CD4-positive, alpha-beta T cell treated with Interleukin-17A for 4 hours (primary cell): ENCODE measurements at regions not wholly inside any gene's neighbourhood (a gene's known extent, or its start where the extent isn't known, plus 50 kb on each side); places are given as distances from the start of the nearest gene placed in this dataset.

Experiments used
- DNase-seq: peaks from one replicate; pipeline ENCODE4 v3.0.0-alpha.2; 2020; ENCODE audit warnings: mixed read lengths

DNA sequence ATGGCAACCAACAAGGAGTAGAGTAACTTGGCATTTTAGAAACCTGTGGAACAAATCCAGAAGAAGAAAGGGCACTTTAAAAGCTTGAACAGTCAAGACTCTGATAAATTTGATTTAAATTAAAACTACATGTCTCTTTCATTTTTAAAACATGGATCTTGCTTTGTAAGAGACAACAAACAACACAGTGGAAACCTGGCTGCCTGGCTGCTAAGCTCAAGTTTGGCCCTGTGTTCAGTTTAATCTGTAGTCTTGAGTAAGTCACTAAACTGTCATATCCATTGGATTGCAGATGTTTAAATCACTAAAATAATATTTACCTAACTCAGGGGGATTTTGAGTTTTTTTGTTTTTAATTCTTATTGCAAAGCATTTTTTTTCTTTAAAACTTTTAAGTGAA, 374.9 kb upstream of the SEMA3D start:
- no peak for DNase-seq

DNA sequence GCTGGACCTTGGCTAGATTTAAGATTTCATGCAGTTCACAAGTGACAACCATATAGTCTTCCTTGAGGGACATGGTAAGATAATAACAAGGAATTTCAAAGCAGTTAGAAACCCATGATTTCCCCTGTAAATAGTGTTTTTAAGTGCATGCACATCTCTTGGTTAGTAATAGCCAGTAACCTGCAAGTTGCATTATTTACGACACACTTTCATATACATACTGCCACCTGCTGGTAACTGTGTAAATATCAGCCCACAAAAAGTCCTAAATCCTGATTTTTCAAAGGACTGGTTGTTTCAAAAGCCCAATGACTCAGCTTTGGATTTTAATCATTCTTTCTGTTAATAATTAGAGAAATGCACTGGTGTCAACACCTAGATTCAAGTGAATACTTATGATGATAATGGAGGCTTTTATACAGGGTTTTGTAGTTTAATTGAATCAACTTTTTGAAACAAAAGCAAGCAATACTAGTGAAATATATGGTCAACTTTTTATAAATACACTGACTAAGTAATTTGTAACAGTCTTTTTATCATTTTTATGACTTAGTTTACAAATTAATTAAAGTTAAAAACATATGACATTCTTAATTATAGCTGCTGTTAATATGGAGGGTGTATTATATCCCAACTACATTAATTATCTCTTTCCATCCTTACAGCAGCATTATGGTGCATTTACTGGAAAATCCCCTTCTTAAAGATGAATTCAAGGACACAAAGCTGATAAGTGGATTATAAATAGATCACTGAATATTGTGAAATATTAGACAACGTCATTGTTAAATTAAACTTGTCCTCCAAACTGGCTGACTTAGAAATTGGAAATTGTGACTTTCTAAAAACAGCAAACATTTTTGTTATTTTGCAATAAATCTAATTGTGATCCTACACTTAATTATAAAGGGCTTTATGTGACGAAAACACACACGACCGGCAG, 367.7 kb upstream of the SEMA3D start:
- DNase-seq: no peak

DNA sequence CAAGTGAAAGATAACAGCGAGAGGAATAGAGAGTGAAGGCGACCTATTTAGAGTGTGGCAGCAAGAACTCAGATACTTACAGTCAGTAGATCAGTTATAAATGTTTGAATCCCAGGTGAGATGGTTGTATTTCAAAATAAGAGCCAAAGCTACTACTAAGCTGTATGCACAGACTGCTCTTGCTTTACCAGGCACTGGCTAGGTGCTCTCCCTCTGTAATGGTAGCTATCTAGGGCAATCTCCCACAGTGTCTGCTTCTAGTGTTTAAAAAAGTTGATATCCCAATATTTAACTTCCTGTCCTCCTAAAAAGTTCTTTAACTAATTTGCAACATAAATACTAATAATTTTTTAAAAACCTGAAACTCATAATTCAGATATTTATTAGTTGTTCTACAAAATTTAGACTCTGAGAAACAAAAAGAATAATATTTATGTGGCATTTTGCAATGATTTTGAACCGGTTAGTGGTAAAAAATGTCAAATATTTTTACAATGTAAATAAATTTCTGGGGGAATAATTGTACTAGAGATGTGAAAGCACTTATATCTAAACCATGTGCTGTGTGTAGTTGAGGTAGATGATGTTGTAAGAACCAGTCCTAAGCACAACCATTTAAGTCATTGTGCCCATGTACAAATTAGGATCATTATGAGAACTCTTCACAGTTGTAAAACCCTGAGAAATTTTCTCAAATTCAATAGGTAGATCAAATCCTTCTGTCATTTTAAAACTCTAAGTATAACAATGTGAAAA, 349.3 kb upstream of the SEMA3D start:
- DNase-seq: no peak

DNA sequence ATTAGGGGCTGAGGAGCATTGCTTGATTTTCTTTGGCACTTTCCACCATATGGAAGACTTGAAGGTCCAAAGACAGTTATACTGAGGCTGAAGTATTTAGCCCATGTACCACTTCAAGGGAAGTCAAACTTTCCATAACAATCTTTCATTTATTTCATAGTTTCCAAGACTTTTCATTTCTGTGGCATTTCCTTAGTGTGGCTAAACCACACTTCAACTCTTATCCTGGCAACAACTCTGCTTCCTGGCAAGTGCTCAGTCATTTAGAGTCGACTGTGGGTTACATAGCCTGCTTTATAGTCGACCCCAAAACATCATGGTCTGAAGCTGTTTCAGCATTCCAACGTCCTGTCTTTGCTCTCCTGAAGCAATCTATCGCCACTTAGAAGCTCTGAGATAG, 343.0 kb upstream of the SEMA3D start:
- no peak for DNase-seq

DNA sequence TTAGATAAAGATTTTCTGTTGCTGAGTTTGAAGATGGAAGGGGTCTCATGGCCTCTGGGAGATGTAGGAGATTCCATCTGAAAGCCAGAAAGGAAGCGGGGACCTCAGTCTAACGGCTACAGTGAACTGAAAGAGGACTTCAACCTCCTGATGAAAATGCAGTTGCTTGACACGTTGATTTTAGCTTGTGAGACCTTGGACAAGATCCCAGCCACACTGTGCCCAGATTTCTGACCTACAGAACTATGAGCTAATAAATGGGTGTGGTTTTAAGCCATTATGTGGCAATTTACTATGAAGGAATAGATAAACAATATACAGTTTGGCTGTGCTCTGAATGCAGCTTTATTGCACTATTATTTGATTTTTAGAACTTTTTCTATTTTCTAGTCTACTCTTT, 342.3 kb upstream of the SEMA3D start:
- DNase-seq: no peak

DNA sequence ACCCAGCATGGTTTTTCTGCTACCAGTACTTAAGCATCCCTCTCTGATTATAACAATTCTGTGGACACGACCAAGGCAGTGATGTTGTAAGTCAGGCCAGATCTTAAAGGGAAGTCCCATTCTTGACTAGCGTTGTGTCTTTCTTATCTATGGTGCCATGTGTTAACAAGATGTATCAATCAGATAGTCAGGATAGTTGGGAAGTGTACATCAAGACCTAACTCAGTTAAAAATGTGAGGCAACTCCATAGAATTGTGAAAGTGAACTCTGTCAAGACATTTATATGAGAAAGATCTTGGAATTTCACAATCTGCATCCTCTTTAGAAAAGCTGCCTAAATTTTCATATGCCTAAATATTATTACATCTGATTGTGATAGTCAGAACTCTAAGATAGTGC, 341.7 kb upstream of the SEMA3D start:
- no peak for DNase-seq

DNA sequence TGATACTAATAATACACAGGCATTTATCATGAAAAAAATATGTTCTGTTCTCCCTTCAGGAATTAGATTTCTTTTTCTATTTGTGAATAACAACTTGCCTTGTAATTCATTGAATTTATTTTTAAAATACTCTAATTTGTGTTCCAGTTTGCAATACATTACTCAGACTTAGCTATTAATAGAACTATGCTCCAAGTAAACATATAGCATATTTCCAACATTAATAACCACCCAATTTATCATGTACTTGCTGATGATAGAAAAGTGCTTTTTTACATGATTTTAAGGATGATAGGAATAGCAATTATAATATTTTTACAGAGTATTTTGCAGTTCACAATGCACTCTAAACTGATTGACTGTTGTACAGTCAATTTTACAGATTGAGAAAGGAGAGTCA, 338.8 kb upstream of the SEMA3D start:
- no peak for DNase-seq

DNA sequence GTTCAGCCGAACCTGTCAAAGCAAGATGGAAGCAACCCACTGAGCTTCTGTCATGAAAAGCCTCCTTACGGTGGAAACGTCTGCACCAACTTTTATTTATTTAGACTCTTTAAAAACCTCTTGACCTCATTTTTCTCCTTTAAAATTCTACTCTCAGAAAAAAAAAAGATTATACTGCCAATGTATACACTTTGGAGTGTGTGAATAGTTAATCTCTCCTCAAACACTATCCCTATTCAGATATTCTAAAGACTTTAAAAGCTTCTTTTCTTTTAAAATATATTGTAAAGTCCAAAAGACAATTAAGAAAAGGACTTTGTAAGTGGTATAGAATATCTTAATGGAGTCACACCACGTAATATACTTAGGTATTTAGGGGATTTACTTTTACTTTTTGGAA, 335.2 kb upstream of the SEMA3D start:
- no peak for DNase-seq

DNA sequence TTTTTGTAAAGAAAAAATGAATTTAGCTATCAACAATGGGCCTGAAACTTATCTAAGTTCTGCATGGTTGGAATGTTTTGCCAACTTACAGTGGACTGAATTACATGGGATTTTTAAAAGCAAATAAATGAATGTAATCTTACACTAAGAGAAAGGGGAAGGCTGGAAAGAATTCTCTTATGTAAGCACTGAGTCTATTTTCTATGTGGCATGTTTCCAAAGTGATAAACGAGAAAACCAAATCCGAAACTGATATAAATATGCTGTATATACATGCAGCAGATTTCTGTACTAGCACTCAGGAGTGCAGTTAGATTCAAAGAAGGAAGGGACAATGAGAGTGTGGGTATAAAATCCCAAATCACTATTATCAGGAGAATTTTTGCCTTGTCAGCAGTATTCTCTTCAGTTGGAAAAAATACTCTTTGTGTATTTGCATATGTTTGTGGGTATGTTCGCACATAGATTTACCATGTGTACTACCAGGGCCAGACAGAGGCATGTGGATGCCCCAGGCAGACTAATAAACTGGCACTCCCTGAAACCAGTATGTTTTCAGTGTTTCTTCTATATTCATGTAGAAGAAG, 334.3 kb upstream of the SEMA3D start:
- DNase-seq: no peak

DNA sequence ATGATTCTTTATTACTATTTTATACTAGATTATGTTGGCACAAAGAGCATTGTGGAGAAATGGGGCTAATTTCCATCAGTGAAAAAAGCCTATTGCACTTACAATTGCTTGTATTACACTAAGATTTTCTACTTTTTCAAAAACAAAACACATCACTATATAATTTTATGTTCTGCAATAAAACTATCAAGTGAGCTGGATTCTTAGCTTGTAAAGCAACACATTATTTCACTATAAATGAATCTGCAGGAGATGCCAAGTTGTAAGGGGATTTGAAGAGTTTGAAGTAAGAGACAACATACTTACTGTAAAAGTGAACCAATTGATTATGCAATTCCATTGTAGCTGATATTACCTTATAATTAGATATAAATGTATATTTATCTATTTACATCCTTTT, 333.3 kb upstream of the SEMA3D start:
- no peak for DNase-seq

DNA sequence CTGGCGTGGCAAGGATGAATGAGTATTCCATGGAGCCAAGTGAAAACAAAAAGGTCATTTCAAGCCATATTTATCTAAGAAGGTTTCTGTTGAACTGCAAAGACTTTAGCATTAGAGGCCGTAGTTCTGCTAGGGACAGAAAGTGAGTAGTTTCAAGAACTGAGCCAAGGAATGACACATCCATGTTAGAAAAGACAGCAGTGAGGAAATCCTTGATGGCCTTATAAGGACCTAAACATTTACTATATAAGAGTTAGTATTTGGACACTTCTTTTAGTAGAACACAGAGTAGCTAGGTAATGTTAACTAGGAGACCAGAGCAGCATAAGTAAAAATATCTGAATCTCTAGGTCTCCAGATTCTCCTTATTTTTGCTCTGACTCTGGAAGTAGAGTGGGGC, 329.8 kb upstream of the SEMA3D start:
- no peak for DNase-seq

DNA sequence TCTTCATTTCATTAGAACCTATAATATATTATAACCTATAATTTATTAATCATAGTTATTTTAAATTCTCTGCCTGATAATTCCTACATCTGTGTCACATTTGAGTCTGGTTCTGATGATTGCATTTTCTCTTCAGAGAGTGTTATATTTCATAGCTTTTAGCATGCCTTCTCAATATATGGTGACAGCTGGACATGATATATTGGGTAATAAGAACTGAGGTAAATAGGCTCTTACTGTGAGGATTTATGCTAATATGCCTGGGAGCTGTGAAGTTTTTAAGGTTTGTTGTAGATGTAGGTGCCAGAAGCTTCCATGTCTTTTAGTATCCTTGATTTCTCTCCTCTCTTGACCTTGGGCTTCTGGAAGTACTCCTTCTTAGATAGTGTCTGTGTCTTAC, 325.9 kb upstream of the SEMA3D start:
- no peak for DNase-seq

DNA sequence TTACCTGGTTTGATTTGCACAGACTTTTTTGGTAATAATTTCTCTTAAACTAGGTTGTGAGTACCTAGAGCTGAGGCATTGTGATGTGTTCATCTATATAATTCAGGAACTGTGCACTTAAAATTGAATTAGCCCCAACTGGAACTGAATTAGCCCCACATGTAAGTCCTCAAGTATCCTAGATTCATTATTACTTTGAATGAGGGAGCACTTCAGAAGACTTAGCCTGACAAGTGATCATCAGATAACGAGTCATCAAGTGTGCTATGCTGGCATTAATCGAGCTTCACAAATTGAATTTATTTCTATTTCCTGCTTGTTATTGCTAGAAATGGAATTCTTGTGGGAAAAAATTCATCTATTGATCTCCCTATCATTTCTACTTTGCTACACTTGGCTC, 323.4 kb upstream of the SEMA3D start:
- DNase-seq: no peak

DNA sequence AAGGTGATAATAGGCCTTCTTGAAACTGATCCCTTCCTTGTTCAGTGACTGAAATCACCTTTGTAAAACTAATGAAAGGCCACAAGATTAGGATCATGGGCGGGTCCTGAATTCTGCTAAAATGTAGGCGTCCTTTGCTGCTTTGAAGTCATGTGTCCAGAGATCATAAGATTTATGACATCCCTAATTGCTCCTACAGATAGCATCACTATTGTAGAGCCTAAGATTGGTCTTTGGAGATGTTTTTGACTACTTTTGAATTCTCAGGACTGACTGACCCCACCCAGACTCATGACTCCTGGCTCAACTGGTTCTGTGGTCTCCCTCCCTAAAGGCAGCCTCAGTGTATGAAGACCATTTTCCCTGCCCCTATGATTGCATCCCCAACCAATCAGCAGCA, 322.6 kb upstream of the SEMA3D start:
- no peak for DNase-seq

DNA sequence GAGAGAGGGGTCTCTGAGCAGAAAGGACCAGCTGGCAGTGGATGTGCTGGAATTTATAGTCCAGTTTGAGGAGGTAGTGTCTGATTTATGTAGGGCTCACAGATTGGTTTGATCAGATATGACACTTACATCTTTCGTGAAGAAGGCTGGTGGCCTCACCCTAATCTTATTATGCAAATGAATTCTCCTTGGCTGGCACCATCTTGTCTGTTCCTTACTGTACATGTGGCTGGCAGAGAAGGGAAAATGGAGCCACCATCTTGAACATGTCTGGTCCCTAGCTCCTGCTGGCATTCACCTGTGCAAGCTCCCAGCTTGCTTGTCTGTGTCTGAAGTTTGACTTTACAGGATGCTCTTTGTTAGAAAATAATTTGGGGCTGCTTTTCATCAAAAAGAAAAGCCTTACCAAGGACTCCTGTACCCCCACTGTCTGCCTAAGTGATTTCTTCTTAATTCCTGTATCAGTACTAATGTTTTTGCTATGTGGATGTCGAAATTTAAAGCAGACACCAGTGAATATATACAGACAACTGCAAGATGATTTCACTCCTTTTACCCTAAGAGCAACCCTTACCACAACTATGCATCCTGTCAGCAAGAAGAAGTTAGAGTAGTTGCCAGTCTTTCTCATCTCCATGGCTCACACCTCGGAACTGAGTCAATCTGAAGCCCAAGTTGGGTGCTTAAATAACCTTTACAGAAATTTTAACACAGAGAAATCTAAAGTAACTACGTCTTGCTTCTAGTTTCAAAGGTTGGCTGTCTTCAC, 322.0 kb upstream of the SEMA3D start:
- DNase-seq: no peak

DNA sequence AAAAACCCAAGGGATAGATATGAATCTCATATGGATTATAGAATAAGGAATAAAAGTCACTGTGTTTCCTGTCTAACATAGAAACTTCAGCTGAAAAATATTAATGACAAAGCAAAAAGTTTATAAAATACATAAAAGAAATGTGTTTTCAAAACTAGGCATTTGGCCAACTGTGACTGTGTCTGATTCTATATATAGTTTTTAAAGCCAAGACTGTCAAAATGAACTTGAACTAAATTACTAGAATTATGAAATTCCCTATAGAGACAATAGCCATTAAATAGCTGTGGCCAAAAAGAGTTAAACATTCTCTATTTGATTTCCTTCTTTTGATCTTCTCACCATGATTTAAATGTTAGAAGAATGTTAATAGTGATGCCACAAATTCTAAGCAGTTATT, 311.2 kb upstream of the SEMA3D start:
- no peak for DNase-seq

DNA sequence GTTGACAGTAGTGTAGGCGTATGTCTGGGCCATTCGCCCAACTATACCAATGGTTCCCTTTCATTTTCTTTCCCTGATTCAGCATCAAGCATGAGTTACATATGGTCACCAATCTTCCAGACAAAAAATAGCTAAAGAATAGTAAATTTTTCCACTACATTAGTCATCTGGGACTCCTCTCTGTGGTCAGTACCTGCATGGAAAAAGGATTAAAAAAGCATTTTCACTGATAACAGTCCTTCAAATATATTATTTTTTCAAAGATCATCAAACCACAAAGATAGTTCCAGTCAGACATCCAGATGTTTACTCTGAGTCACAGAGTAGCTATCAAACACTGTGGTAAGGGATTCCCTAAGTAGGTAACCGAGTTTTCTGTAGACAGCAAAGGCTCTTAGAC, 302.6 kb upstream of the SEMA3D start:
- DNase-seq: no peak

DNA sequence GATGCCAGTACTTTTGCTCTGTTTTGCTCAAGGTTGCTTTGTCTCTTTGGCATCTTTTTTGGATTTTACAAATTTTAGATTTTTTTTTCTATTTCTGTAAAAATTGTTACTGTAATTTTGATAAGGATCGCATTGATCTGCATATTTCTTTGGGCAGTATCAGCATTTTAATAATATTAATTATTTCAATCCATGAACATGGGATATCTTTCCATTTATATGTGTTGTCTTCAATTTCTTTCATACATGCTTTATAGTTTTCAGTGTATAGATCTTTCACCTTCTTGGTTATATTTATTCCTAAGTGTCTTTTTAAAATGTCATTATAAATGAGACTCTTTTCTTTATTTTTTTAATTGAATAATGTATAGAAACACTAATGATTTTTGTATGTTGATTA, 301.6 kb upstream of the SEMA3D start:
- DNase-seq: no peak

DNA sequence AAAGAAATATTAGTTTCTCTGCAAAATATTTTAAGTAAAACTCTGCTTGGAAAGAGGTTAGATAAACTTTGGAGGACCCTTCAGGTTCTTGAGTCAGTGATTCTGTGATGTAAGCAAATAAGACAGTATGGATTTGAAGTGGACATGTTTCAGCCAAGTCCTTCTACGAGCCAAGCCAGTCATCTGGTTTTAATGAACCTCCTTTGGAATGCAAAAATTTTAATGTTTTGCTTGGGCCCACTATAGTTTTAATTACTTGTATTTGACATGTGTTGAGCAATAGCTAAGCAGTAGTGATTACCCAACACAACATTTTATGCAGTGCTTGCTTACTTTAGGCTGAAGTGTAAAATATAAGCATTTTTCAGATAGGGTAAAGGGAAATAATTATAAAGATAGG, 296.3 kb upstream of the SEMA3D start:
- no peak for DNase-seq

DNA sequence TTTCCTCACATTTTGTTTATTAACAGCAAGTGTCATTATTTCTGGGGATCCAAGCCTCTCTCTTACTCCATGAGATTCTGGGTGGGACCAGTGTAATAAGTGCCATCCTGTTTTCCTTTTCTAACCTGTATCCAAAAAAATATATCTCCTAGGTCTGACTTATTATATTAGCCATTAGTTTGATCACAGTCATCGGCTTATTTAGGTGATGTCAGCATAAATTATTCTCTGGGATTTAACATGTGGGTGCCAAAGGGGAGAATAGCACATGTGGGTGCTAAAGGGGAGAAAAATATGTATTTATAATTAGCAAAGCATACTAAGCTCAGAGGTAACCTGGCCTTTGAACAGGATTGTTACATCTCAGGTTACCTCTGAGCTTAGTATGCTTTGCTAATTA, 293.8 kb upstream of the SEMA3D start:
- DNase-seq: no peak

DNA sequence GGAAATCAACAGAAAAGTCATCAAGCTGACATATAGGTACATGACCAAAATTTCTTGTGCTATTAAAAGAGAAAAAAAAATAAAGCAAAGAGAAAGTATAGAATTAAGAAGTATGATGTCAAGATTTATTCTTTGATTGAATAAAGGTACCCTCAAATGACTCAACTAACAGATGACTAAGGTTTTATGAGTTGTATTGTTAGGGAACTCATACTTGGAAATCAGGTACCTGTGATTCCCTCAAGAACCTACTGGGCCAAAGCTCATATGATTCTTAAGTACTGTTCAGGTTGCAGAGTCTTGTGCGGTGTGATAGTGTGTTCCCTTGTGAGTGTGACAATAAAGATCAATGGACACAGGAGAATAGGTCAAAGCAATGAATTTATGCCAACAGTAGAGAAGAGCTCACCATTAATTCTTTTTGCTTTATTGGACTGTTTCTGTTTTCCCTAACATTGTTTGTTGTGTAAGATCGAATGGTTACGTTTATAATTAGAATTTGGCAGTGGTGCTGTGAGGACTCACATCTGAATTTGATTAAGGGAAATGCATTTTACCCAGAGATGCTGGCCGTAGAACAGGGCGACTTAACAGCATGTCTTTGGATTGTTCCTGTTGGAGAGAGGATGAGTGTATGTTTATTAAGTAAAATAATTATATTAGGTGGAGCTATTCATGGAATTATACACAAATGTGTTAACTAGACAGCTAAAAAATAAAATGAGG, 293.2 kb upstream of the SEMA3D start:
- no peak for DNase-seq

DNA sequence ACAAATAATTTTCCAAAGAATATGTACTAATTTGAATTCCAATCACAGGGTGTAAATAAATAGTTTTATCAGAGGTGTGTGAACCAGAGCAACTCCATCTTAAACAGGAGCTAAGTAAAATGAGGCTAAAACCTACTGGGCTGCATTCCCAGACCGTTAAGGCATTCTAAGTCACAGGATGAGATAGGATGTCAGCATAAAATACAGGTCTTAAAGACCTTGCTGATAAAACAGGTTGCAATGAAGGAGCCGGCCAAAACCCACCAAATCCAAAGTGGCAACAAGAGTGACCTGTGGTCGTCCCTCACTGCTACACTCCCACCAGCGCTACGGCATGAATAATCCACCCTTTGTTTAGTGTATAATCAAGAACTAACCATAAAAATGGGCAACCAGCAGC, 291.7 kb upstream of the SEMA3D start:
- no peak for DNase-seq

DNA sequence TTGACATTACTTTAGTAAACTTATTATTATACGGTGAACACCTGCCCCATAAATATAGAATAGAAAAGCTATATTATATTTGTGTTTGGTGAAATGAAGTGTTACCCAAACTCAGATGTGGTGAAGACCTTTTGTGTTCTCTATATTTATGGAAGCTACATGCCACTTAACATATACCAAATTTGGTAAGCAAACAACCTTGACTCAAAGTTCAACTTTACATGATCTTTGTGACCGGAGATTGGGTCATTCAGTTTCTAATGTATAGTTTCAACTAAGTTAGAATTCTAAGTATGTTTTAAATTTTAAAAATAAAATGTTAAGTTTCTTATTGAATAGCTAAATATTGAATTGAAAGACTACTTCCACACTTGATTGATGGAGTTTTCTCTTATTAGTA, 288.6 kb upstream of the SEMA3D start:
- DNase-seq: no peak
